NCI-H2227 (cell line): ENCODE measurements at regions not wholly inside any gene's neighbourhood (a gene's known extent, or its start where the extent isn't known, plus 50 kb on each side); places are given as distances from the start of the nearest gene placed in this dataset.

ENCODE experiments used
- DNase-seq: peaks from one replicate; lab custom pipeline; 2025; ENCODE audit not compliant: unreplicated experiment; lab: John Stamatoyannopoulos, UW

DNA sequence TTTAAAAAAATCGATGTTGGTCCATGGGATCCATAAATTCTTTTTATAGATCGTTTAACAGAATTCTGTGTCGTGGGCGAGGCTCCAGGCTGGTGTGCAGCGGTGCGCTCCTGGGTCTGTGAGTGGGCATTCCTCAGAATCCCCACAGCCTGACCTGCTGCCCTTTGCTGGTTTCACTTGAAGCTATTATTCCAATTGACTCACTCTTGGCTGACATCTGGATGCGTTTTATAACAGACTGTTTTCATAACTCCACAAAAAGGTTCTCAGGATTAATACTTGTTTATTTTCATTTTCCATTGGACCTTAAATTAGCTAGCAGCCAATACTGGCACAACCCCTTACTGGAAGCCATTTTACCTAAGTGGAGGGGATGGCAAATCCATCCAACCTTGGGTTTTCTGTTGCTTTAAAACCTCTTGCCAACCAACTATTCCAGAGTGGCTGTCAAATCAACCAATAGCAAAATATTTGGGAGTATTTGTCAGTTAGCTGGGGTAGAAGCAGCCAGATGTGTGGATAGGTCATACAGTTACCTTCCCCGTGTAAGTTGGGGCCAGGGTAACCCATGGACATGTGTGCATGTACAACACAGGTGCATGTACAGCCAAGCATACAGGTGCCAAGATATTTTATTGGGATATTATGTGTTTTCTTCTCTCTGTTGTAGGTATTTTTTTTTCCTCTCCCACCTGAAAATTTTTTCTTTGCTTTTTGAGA lies 160.7 kb upstream of the ZNF32 start:
- no peak for DNase-seq

DNA sequence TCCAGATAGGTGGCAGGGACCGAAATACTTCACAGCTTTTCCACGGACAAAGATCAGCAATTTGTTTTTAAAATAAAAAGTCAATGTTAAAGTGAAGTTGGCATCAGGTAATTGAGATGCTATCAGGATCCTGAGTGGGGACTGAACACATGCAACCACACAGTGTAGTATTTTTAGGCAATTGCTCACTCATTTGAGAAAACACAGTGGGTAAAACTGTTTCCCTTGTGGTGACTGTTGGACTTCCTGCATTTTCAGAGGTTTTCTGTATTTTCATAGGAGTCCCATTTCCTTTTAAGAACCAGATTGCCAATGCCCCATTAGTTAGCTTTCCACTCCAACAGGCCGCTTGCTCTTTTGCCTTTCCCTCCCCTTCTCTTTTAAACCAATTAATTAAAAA lies 159.5 kb upstream of the ZNF32 start:
- no peak for DNase-seq

DNA sequence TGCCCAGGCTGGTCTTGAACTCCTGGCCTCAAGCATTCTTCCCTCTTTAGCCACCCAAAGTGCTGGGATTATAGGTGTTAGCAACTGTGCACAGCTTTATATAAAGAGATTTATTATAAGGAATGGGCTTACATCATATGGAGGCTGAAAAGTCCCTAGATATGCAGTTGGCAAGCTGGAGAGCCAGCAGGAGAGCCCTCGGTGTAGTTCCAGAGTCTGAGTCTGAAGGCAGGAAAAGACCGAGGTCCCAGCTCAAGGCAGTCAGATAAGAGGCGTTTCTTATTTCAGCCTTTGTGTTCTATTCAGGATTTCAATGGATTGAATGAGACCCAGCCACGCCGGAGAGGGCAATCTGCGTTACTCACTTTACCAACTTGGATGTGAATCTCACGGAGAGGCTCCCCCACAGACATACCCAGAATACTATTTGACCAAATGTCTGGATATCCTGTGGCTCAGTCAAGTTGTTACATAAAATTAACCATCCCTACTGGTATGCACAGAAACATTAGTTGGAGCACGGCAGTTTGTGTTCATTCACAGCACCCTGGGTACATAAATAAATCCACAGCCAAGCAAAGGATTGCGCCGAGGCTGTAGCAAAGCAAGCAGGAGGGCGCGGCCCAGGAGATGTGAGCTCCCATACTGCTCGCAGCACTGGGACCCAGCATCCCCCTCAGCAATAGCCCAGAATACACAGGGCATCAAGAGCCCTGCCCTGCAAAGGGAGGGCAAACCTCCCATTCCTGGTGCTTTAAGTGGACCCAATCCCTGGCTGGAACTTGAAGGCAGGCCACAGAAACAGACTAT lies 158.4 kb upstream of the ZNF32 start:
- DNase-seq: no peak

DNA sequence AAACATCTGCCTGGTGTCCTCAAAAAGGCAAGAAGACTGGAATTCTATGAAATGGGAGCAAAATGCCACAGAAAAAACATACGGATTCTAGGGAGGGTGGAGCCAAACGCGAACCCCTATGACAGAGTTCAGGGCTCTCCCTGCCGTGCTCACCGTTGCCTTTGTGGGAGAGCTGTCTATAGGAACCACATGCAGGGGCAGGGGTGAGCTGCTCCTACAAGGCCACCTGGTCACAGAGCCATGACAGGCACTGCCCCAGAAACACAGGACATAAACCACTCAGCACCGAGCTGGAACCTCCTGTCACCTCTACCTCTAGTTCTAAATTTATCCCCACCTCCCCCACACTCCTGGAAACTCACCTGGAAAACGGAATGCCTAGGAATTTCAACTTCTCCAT lies 155.1 kb upstream of the ZNF32 start:
- no peak for DNase-seq

DNA sequence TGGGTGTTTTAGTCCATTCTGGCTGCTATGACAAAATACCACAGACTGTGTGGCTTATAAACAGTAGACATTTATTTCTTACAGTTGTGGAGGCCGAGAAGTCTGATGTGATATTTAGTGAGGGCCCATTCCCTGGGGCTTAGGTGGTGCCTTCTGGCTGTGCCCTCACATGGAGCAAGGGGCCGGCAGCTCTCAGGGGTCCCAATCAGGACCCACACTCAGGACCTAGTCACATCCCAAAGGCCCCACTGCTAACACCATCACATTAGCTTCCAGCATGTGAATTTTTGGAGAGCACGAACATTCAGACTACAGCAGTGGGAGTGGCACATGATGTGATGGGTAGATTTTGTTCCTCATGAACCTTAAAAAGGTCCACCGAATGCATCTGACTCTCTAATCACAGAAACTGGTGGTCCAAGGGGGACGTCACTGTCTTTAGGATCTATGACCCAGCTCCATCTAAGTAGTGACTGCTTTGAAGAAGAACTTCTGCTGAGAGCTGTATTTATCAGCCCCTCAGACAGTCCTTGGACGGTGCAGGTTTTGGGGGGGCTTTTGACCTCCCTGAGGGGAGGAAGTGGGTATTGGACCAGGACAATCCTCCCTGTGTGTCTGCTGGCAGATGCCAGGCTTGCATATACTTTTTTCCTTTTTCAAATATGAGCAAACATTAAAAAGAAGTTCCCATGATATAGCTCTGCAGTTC lies 154.5 kb upstream of the ZNF32 start:
- DNase-seq: no peak

DNA sequence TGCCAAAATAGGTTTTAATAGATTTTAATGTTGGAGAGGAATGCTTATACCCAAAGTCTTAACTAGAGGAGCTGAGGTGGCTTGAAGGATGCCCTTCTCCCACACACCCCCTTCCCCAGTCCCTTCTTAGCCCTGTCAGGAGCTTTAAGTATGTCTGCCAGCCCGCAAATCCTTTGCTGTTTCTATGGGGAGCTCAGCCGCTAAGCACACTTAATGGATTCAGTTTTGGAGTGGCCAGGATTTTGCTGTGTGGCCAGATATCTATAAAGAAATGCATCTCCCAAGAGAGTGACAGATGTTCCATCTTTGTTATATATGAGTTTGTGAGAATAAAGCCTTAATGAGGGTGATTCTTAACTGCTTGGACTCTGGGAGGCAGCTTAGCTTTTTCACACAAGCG lies 152.9 kb upstream of the ZNF32 start:
- no peak for DNase-seq

DNA sequence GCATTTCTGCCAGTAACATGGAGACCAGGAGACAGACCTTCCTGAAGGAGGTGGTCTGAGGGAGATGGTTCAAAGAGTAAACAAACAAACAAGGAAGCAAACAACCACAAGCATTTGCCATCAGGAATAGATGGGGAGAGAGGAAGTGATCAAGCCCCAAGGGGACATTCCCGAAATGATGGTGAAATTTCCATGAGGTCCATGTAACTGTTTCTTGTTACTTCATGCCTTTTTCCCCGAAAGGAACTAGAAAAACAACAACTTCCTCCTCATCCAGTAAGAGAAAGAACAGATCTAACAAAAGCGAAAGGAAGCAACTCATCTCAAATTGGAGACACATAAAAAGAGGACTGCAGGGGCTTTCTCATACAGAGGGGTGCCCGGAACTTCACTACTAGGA lies 152.5 kb upstream of the ZNF32 start:
- DNase-seq: no peak

DNA sequence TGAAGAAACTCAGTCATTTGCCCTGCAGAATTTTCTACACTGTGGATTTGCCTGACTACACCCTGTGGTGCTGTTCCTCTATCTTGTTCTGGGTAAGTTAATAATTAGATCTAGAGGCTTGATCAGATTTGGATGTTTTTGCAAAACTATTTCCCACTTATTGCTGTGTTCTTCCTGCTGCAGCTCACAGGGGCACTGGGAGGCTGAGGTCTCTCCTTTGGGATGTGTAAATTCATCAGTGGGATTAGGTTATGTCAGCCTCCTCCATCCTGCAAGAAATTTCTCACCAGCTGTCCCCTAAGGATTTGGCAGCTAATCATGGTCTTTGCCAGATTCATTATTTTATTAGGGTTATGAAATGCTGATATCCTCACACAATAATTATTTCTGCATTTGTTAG lies 148.1 kb upstream of the ZNF32 start:
- no peak for DNase-seq

DNA sequence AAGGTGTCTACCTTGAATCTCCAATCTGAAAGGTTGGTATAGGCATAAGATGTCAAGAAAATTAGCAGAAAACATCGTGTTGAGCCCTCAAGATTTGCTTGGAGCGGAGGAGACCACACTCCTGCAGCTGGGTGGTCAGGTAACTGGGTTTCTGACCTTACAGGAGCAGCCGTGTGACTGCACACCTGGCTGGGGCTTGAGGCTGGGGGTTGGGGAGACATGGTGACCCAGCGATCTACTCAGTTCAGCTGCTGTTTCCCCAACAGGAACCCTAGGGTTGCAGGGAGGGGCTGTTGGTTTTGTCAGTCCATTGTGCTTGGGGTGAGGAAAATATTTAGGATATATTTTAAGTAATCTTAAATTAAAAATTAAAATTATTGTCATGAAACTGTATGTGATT lies 147.0 kb upstream of the ZNF32 start:
- no peak for DNase-seq

DNA sequence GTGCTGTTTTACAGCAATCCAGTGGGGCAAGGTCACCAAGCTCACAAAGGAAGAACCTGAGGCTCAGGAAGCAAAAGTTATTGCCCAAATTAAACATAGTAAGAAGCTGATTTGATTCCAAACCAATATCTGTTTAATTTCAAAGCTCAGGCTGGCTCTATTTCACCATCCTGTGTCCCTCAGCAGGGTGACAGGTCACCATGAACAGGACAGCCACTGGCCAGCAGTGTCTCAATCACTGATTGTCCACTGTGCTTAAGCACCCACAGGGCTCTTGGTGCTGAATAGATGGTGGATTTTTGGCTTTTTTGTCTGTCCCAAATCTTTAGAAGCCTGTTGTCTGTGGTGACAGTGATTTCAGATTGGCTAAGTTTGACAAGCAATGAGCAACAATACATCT lies 146.4 kb upstream of the ZNF32 start:
- no peak for DNase-seq

DNA sequence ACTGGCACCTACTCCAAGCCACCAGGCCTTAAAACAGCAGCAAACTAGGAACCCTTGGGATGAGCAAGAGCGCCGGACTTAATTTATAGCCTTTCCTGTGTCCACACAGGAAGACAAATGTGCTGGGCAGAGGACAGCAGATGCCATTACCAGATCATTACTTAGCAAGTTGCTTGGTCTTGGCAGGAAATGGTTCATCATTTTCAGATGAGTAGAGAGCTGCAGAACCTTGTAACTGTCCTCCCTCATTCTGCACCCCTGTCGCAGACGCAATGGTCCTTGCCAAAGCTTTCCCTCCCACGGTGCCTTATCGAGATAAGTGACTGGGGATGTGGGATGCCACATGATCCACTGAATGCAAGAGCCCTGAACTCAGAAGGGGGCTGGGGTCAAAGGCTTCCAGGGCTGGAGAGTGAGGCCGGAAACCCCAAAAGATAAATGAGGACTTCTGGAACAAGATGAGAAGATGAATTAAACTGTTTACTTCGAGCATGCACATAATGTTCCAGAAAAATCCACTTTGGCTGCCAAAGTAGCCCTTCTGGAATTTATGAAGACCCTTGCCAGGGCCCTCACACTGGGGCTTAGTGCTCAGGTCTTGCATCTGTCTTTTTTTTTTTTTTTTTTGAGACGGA lies 145.6 kb upstream of the ZNF32 start:
- no peak for DNase-seq

DNA sequence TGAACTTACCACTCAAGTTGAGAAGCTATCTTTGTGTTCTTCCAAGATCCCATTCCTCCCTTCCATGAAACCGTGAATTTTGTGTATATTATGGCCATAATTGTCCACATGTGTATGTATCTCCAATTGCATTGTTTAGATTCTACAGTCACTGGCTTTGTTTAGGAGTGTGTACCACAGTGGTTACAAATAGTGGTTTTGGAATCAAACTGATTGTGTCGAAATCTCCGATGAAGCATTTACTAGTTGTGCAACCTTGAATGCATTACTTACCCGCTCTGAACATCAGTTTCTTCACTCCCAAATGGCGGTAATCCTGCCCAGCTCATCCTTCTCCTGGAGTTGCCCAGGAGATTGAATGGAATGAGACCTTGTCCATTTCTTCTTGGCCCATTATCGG lies 145.0 kb upstream of the ZNF32 start:
- no peak for DNase-seq

DNA sequence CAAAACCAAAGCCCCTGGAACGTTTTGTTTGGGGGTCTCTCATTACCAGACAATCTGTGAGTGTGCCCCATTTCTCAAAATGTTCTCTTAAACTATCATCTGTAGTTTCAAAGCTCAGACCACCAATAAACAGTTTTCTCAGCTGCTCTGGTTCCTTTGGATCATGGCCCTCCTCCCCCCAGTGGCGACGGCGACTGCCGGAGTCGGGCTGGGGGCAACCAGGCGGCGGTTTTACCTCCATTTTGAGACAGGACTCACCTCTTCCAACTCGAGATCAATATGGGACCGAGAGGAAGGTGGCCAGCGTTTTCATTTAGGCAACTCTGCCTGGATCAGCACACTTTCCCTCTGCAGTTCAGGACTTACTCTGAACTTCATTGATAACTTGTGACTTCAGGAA lies 141.5 kb upstream of the ZNF32 start:
- DNase-seq: no peak

DNA sequence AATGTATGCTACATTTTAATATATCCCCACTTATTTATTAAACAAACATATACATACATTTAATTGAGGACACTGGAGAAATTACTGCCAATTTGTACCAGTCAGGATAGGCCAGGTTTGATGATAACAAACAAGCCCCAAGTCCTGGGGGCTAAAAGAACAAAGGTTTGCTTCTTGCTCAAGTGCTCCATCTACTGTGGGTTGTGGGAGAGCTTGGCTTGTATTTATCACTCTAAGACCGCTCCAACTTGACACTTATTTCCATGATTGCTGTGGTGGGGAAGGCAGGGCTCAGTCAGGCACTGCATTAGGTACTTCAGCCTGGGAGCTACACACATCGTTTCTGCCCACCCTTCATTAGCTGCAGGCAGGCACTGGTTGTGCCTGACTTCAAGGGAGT lies 136.6 kb upstream of the ZNF32 start:
- DNase-seq: no peak

DNA sequence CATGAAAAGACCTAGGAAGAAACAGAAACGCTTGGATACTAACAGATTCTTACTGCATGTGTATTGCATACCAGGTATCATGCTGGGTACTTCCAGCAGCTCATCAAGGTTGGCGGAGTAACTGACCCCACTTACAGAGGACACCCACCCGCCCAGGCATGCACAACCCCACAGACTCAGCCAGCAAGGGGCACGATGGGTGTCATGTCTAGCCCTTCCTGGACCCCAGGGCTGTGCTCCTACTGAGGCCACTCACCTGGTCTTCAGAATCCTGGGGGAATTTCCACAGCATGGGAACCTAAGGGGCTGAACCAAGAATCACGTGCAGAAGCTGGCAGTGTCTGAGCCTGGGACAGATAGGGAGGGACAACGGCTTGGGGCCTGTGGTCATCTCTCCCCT lies 134.1 kb upstream of the ZNF32 start:
- no peak for DNase-seq

DNA sequence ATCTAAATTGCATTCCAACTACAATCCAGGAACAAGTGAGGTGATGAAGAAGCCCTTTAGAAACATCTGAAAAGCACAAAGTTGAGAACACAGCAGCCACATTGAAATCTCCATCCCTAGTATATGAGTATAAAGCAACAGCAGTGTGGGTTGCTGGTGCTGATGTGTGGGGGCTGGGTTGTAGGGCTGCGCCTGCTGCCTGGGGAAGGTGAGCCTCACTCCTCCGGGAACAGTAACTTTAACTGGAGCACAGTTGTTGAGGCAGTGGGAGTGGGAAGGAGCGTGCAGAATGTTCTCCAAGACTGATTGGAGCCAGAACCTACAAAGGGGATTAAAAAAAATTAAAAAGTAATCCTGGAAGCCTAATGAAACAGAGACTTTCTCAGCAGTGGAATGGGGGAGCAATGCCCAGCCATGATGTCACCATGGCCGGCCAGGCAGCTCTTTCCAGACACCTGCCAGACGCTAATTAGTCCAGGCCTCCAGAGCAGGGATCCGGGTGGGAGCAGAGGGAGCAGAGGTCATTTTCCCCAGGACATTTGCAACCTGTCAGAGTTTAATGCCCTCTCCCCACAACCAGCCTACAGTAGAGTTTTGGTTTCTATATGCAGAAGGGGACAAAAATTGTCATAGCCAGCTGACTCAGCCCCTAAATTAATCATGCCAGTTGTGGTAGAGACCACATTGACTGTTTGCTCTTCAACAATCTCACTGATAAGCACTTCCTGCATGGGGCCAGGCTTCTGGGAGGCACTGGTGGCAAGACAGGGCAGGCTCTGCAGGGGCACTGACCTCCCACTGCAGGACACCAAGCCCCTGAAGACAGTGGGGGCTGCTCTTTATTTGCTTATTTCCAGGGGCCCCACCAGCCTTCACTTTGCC lies 133.0 kb upstream of the ZNF32 start:
- no peak for DNase-seq

DNA sequence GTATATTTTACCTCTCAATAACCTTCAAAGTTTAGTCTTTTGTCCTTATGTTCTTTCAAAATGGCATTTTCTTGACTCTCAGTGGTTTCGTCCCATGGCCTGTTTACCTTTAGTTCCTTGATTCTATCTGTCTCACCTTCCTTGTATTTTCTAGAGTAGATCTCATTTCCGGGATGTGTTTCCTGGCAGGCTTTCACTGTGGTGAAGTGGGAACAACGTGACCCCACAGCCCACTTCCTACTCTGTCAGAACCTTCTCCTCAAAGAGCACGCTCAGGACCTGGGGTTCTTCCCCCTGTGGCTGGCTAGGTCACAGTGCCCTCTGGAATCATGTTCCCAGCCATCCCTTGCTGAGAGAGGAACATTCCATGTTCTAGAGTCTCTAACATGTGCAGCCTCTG lies 129.9 kb upstream of the ZNF32 start:
- no peak for DNase-seq

DNA sequence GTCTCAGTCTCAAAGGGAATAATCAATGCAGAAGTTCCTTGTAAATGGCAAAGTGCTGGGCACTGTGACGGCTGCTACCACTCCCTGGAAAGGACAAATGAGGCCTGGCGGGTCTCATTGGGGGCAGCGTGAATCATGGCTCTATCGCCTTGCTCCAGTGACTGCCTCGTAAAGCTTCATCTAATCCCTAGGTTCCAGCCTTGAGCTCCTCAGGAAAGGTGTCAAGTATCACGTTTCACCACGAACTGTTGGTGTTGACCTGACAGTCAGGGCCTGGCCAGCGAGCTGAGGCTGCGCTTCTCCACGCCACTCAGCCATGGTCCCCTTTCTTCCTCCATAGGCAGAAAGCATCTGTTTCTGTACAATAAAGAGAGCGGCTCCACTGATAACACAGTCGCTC lies 126.7 kb upstream of the ZNF32 start:
- no peak for DNase-seq

DNA sequence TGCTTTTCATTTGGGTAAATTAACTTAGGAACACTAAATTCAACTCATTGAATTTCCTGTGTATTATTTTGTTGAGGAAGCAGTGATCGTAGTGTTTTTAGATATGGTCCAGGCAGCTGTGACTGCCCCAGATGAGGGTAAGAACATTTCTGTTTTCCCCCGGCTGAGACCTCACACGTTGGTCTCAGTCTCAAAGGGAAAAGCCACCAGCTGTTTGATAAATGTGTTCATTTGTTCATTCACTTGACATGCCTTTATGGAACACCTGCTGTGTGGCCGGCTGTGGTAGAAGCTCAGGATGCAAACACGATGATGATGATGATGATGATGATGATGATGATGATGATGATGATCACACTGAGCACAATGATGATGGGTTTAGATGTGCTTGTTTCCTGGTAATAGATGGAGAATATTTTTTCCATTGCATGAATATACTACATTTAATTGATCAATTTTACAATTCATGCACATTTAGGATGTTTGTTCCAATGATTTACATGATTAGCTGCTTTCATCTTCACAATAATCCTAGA lies 125.6 kb upstream of the ZNF32 start:
- no peak for DNase-seq

DNA sequence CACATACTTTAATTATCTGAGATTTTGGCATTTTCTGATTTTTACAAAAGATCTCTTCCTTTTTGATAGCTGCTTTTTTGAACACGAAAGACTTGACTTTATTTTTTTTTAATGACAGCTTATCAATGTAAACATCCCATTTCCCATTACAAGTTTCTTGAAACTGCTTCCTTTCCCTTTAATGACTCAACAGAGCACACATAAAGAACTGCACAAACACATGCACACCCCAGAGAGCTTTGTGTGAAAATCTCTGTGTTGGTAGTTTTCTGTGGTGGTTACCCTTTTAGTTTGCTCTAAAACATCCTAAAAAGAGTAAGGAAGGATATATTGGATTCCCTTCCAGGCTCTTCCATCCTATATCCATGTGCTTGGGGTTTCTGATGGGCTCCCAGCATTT lies 125.1 kb upstream of the ZNF32 start:
- no peak for DNase-seq
